ENCODE measurements at regions not wholly inside any gene's neighbourhood (a gene's known extent, or its start where the extent isn't known, plus 50 kb on each side); places are given as distances from the start of the nearest gene placed in this dataset.

GRCh38 chr6:12431023-12431422, 140.9 kb downstream of the EDN1 start:
- Mint-ChIP-seq H3K4me1 (peaks cover 49 to 57% of the 10 kb centered on the region in 2 experiments), H3K9me3 (peaks cover 12 to 16% of the 10 kb centered on the region in 2 experiments), H3K27me3 (ENCODE audit: low read depth) (no peaks in the 10 kb centered on the region), H3K4me3 (no peak overlapping the region), H3K36me3 (ENCODE audit: insufficient read depth in 1 of 3, low read depth in 3 of 3) (peaks cover 6 to 21% (median 8%) of the 10 kb centered on the region in 3 experiments; a peak in 5 of 7 replicates), H3K27ac (peak overlapping the region; percentile 27 to 89 (median 87); a peak in 5 of 7 replicates)
- Histone ChIP-seq H4K5ac (ENCODE audit: insufficient read length, low read depth, low read length) (no peak overlapping the region), H3K9me3 (ENCODE audit: control insufficient read depth, low read depth, low read length) (no peaks in the 10 kb centered on the region), H3K14ac (ENCODE audit: insufficient read depth, low read length) (no peak overlapping the region), H3K23ac (ENCODE audit: insufficient read length, low read depth, low read length) (no peak overlapping the region), H3K9ac (ENCODE audit: extremely low read depth, insufficient read length, low read length) (no peak overlapping the region), H2BK5ac (ENCODE audit: insufficient read length, low read length) (no peak overlapping the region), H3K27ac (ENCODE audit: insufficient read length, low read depth, low read length) (peak overlapping the region; percentile 13), H2AK5ac (ENCODE audit: insufficient read length, low read length) (no peak overlapping the region), H3K18ac (ENCODE audit: insufficient read length, low read depth, low read length) (no peak overlapping the region), H3K4me1 (ENCODE audit: insufficient read depth, low read length) (peaks cover 22% of the 10 kb centered on the region), H3K79me1 (ENCODE audit: insufficient read depth, low read depth, low read length, poor library complexity, severe bottlenecking) (no peaks in the 10 kb centered on the region), H3K56ac (ENCODE audit: insufficient read length, low read depth, low read length) (no peak overlapping the region), H2AFZ (ENCODE audit: low read length) (no peak overlapping the region), H3K27me3 (ENCODE audit: insufficient read depth, low read length) (no peaks in the 10 kb centered on the region), H2BK120ac (ENCODE audit: low read depth, low read length, poor library complexity, severe bottlenecking) (no peak overlapping the region), H2BK12ac (ENCODE audit: insufficient read length, low read depth, low read length) (no peak overlapping the region), H3K4ac (ENCODE audit: low read depth, low read length) (no peak overlapping the region), H3K4me2 (ENCODE audit: insufficient read depth, insufficient read length, low read length) (no peak overlapping the region), H4K91ac (ENCODE audit: insufficient read length, low read depth, low read length) (no peak overlapping the region), H2BK20ac (ENCODE audit: low read depth, low read length, poor library complexity, severe bottlenecking) (no peak overlapping the region), H3T11ph (ENCODE audit: low read length) (no peak overlapping the region), H3K23me2 (ENCODE audit: insufficient read length, low read depth, low read length, poor library complexity, severe bottlenecking) (no peaks in the 10 kb centered on the region), H3K79me2 (ENCODE audit: insufficient read depth, low read length) (no peaks in the 10 kb centered on the region), H2BK15ac (ENCODE audit: low read depth, low read length) (no peak overlapping the region), H4K8ac (replicated peaks; ENCODE audit: insufficient read length, low read depth, low read length) (no peak overlapping the region), H4K20me1 (ENCODE audit: control insufficient read depth, insufficient read depth, insufficient read length) (no peaks in the 10 kb centered on the region)
- no CpG with 5 or more reads among the region's 3 CpGs for WGBS (ENCODE audit: extremely low coverage, insufficient read length, low lambda C conversion rate)
- DNase-seq = no peak
- TF ChIP-seq CTCF (conservative IDR thresholded peaks at IDR 0.05) = no peak

All from H9 (cell line).